CD4-positive, alpha-beta T cell treated with Interleukin-1 beta for 1 hour (primary cell): ENCODE measurements at regions not wholly inside any gene's neighbourhood (a gene's known extent, or its start where the extent isn't known, plus 50 kb on each side); places are given as distances from the start of the nearest gene placed in this dataset.

ENCODE experiments used
- DNase-seq, 2 donors: peaks; one replicate each; pipeline ENCODE4 v3.0.0-alpha.2; 2020 to 2022

GRCh38 chr2:5026571-5027234 lies 665.5 kb upstream of the SOX11 start:
- no peak for DNase-seq

GRCh38 chr2:5035057-5035488 lies 657.1 kb upstream of the SOX11 start:
- DNase-seq, result no peak

- DNase-seq, result no peak
These were observed 655.9 kb upstream of the SOX11 start for GRCh38 chr2:5036256-5036655.

GRCh38 chr2:5039241-5039975 lies 652.8 kb upstream of the SOX11 start:
- no peak for DNase-seq

GRCh38 chr2:5040571-5040970 lies 651.6 kb upstream of the SOX11 start:
- no peak for DNase-seq

- DNase-seq, result no peak
These were observed 650.7 kb upstream of the SOX11 start for GRCh38 chr2:5041501-5041900.

GRCh38 chr2:5042666-5043440 lies 649.3 kb upstream of the SOX11 start:
- DNase-seq, result no peak

- DNase-seq, result no peak
These were observed 640.9 kb upstream of the SOX11 start for GRCh38 chr2:5051300-5051699.

- no peak for DNase-seq
These were observed 639.3 kb upstream of the SOX11 start for GRCh38 chr2:5052905-5053304.

- DNase-seq, result no peak
These were observed 634.3 kb upstream of the SOX11 start for GRCh38 chr2:5057891-5058351.

- DNase-seq, result no peak
These were observed 631.2 kb upstream of the SOX11 start for GRCh38 chr2:5060956-5061355.

GRCh38 chr2:5064687-5065086 lies 627.5 kb upstream of the SOX11 start:
- DNase-seq, result no peak

- no peak for DNase-seq
These were observed 624.4 kb upstream of the SOX11 start for GRCh38 chr2:5067816-5068215.

- no peak for DNase-seq
These were observed 621.9 kb upstream of the SOX11 start for GRCh38 chr2:5070257-5070656.

- DNase-seq, result no peak
These were observed 617.5 kb upstream of the SOX11 start for GRCh38 chr2:5074733-5075132.

- no peak for DNase-seq
These were observed 615.6 kb upstream of the SOX11 start for GRCh38 chr2:5076599-5076998.

GRCh38 chr2:5077479-5078089 lies 614.6 kb upstream of the SOX11 start:
- DNase-seq, result no peak

- no peak for DNase-seq
These were observed 608.8 kb upstream of the SOX11 start for GRCh38 chr2:5083402-5083801.

GRCh38 chr2:5089409-5089808 lies 602.8 kb upstream of the SOX11 start:
- DNase-seq, result no peak

GRCh38 chr2:5093056-5093455 lies 599.1 kb upstream of the SOX11 start:
- no peak for DNase-seq

- DNase-seq, result no peak
These were observed 598.7 kb upstream of the SOX11 start for GRCh38 chr2:5093518-5093917.

GRCh38 chr2:5094192-5094591 lies 598.0 kb upstream of the SOX11 start:
- no peak for DNase-seq

GRCh38 chr2:5098286-5098685 lies 593.9 kb upstream of the SOX11 start:
- no peak for DNase-seq
